ENCODE measurements at regions not wholly inside any gene's neighbourhood (a gene's known extent, or its start where the extent isn't known, plus 50 kb on each side); places are given as distances from the start of the nearest gene placed in this dataset.

DNA sequence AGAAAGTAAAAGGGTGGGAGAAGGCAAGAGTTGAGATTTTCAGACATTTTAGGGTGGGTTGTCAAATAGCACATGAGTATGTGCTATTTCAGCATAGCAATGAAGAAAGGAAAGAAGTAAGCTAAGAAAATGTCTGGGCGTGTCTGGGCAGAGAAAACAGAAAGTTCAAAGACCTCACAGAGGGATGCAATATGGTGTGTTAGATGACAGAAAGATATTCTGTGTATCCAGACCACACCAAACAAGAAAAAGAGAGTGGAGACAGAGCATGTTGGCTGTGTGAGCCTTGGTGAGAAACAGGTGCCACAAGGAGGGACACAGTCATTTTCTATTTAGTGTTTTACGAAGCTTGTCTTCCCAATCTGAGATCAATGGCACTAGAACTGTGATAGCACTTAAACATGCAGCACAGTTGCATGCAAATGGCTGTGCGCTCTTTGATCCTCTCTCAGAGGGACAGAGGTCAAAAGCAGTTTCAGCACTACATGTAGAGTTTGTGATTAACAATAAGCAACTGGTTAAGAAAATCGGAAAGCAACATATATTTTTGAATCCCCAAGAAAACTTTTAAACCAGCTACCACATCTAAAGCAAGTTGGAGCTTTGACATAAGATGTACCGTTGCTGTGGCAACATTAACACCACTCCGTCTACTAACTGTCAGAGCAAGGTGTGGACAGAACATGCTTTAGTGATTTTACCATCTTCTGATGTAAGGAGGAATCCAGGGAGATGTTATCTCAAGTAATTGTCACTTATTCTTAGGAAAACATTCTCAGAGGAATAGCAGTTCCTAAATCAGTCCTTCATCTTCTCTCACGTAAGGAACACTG, 515.5 kb upstream of the NOX3 start:
- DNase-seq, result no peak

DNA sequence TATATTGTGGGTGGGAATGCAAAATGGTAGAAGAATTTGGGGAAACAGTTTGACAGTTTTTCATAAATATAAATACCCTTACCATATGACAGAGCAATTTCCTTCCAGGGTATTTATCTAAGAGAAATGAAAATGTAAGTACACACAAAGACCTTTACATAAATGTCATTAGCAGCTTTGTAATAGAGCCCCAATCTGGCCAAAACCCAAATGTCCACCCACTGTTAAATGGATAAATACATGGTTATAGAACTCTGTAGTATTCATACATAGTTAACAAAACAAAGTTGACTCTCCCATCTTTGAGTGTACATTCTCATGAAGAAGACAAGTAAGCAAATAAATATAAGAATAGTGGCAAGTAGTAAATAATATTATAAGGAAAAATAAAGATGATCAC, 514.8 kb upstream of the NOX3 start:
- DNase-seq, result no peak

DNA sequence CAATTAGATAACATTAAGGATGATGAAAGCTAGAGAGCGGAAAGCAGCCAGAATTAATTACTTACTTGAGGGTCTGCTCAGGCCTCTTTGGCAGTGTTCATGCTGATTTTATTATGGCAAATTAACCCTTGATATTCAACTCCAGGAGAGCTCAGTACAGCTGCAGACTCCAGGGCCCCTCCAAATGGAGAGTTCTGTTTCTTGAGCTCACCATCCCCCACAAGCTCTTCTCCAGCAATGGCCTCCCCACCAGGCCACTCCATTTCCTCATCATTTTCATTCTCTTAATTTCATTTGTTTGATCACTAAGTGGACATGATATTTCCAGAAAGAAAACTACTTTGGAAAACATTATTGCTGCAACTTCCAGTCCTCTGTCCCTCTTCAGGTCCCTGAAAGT, 513.3 kb upstream of the NOX3 start:
- DNase-seq, result no peak

DNA sequence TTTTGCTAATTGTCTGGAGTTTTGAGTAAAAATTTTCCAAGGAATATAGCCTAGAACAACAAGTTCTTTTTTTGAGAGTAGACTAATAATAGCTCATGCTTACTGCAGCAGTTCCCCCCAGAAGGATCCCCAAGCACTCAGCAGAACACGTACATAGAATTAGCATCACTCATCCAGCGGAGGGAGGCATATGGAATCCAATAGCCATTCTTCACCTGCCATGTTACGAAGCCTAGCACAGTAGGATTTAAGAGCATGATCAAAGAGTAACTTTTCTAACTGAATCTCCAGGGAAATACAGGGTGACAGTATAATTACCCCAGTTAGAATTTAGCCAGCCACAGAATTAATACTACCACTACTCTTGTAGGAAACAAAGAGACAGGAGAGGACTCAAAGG, 511.7 kb upstream of the NOX3 start:
- DNase-seq, result no peak

DNA sequence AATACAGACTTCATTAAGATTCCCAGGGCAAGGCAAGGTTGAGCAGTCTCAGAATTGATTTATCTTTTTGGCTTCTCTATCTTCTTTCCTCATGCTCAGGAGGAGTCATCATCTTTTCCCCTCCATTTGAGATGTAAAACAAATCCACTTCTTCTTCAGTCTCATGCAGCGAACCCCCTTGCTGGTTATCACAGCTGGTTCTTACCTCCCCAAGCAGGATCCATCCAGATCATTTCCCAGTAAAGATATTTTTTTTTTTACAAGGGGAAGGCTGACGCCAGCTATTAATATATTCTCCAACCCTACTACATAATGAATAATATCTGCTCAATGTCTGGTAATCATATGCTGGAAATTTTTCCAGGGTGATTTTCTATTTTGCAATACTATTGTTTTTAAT, 508.9 kb upstream of the NOX3 start:
- DNase-seq, result no peak

DNA sequence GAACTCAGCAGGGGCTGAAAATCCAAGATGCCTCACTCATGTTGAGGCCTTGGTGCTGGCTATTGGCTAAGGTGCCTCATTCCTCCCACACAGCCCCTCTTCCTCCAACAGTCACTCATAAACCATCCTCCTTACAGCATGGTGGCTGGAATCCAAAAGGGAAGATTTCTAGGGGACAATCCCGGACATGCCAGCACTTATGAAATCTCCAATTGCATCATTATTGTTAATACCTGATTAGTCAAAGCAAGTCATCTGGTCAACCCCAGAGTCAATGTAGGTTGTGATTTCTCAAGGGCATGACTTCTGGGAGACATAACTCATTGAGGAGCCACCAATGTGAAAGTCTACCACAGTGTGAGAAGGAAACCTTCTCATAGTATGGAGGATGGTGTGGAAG, 506.6 kb upstream of the NOX3 start:
- DNase-seq, result no peak

DNA sequence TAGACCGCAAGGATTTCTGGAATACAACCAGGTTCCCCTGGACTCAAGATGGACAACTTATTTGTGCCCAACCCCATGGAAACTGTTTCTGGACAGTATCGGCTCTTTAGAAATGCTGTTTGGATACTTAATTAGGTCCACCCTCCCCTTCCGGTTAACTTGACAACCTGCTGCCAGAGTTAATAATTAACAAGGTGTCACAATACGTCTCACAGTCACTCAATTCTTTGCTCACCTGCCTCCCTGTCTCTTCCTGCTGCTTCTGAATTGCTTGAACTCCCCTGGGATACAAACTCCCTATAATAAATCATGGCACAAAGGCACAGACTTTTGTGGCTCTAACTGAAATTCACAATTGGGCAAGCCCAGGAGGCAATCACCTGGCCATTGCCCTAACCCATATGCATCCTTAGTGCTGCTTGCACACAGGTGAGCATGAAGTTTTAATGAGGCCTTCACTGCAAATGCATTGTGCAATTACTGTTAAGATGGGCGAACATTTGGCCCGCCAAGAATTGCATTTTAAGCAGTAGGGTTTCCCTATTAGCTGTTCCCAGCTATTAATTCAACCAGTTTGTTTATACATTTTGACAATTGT, 504.4 kb upstream of the NOX3 start:
- no peak for DNase-seq

DNA sequence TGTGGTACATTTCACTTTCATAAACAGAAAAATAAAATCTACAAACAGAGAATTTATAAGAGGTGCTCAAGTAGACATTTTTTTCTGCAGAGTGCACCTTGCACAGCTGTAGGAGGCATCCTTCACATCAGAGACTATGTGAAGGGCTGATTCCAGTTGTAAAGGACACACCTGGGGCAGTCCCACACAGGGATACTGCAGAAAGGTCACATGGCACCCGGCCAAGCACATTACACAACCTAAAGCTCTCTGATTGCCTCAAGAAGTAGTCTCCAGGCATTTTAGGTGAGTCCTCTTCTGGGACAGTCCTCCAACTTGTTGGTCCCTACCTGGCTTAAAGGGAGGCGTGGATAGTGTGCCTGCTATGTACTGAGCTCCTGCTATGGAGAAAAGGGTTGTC, 502.9 kb upstream of the NOX3 start:
- no peak for DNase-seq

DNA sequence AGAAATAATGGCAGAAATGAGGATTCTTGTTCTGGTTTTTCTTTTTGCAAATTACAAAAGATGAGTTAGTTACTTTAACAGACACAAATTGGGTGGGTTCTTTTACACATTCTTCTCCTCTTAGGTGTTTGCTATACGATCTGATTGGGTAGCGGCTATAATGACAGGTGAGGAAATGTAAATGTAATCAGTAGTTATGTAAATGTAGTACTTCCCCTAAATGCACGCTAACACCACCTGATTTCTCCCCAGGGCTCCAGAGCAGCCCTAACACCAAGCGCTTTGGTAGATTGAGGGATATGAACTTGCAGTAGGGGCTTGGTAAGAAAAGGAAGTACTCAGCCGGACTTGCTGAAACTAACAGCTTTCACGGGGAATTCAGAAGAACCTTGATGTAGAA, 499.4 kb upstream of the NOX3 start:
- DNase-seq, result no peak

DNA sequence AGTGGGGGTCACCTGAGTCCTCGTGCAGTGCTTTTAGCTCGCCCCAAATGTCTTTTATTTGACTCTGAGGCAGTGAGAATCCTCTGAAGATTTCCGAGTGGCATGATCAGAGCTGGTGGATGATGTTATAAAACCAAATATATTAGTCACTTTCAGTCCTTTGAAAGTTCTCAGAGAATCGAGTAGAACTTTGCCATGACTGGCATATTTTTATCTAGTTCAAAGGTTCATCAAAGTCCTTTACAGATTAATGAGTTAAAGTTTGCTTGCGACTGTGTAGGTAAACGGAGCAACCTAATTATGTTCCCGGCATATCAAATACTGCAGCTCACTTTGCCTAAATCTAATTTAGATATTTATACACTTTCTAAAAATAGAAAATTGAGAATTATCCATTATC, 498.5 kb upstream of the NOX3 start:
- DNase-seq, result no peak

DNA sequence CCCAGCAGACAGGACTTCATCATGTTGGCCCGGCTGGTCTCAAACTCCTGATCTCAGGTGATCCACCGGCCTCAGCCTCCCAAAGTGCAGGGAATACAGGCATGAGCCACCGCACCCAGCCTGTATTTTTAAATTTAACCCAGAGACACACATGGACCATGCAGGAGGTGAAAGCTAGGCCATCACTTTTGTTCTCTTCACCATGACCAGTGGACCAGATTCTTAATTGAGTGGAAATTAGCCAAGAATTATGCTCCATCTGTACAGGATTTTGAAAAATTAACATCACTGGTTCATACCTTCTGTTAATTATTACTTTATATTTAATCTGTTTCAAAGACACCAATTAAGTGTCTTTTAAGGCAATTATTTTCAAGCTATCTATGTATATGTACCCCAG, 493.6 kb upstream of the NOX3 start:
- DNase-seq, result no peak

DNA sequence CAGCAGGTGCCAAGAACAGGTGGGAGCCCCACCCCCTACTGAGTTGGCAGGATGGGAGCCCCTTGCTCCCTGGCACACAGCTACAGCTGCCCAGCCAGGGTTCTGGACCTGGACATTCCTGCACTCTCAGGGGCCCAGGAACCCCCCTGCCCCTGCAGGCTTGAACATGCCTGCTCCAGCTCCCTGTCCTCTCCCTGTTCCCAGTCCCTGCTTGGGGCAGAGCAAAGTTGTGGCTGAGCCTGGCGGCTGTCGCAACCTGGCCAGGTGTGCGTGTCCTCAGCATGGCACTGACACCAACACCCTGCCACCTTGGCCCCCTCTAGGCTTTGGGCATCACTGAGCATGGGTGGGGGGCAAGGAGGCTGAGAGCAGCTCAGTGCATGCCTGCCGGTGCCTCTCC, 491.2 kb upstream of the NOX3 start:
- no peak for DNase-seq

DNA sequence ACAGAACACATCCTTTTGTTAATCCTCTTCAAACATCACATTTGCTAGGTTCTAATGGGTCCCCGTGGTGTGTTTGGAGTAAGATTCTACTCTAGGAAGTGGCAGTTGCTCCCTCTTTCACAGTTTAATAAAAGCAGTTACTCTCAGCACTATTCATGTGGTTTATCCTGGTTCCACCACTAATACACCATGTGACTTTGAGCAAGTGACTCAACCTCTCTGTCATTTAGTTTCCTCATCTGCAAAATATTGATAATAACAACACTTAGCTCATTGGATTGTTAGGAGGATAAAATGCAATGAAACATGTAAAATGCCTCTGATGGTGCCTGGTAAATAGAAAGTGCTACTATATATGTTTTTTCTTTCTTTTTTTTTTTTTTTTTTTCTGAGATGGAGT, 488.0 kb upstream of the NOX3 start:
- DNase-seq, result no peak

DNA sequence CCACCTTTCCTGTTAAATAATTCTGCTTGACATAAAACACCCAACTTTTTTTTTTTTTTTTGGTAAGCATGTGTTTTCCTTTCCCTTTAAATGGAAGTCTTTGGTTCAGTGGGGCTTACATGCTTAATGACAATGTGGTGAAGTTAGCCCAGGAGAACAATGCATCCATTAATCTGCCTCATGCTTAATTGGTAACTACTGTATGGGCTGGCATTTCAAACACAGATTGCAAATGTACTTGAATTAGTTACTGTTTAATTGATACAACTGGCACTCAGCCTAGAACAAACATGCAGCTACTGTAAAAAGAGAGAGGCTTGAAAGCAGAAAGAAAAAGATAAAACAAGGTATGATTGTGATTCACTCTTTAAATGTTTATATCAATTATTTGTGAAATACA, 483.6 kb upstream of the NOX3 start:
- no peak for DNase-seq

DNA sequence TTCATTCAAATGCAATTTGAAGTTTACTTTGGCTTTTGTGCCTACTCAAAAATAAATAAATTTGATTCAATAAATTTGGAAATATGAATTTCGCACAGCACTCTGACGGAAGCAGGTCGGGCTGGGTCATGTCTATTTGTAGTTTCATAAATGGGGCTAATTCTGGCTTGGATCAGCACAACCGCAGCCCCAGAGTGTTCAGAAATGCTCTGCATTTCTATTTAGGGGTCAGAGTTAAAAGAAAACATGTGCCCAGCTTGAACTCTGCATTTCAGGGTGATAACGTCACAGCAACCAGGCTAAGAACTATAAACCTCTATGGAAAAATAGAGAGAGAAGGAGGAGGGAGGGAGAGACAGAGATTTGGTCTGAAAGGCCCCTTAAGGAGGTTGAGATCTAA, 480.9 kb upstream of the NOX3 start:
- DNase-seq, result no peak

DNA sequence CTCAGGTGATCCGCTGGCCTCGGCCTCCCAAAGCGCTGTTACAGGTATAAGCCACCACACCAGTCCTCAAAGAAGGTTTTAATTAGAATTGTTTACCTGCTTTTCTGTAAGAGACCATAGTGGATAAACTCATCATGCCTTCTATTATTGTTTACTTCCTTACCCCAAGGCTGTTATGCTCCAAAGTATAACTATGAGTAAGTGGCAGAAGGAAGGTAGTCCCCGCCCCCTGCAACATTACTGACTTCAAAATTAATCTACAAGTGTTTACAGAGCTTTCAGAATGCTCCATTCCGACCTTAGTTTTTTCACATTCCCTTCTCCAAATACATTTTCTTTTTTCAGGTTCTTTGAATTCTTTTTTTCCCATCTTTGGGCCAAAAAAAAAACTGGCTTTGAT, 480.5 kb upstream of the NOX3 start:
- DNase-seq, result no peak

DNA sequence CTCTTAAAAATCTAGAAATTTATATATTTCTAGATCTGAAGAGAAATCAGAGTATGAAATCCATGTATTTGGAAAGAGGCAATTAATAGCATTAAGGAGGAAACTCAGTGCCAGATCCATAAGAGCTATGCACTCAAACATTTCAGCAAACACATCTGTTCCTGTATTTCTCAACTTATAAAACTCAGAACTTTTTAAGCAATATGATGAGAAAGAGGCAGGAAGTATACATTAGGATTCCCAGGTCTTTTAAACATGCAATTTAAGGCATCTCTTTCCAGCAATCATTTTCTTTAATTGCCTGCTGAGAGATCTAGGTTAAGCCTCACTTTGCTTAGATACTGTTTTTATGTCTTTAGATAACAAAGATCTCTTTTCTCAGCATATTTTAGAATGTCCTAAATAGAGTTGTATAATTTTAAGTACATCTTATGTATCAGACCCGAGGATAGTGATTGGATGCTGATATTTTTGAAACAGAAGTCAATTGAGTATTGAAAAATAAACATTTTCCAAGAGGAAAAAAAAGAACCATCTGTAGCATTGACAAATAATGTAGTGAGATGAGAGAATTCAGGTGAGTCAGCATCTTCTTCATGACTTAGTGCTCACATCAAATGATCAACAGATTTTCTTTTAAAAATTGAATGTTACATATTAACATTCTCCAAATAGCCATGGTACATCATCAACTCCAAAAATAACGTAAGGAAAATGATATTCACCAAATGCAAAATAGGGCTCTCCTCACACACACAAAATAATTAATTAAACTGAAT, 461.4 kb upstream of the NOX3 start:
- no peak for DNase-seq

DNA sequence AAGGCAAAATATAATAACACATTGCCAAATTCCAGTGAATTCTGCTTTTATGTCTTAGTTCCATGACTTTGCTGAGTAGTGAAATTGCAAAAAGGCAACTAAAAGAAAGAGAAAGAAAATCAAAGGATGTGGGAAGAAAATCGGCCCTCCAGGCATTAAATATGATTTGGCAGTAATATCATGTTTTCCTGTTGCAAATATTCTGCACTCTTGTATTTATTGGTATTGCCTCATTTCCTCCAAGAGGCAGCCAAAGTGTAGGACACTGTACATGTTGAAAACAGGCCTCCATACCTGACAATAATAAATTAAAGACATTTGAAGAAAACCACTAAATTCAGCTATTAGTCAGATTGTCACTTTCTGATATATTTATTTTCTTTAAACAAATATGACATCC, 460.0 kb upstream of the NOX3 start:
- no peak for DNase-seq

DNA sequence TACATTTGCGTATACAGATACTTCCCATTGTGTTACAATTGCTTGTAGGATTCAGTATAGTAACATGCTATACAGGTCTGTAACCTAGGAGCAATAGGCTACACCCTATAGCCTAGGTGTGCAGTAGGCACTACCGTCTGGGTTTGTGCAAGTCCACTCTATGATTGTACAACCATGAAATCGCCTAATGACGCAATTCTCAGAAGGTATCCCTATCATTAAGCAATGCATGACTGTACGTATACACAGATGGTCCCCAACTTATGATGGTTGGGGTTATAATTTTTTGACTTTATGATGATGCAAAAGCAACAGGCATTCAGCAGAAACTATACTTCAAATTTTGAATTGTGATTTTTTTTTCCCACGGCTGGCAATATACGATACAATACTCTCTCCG, 458.2 kb upstream of the NOX3 start:
- DNase-seq, result no peak

DNA sequence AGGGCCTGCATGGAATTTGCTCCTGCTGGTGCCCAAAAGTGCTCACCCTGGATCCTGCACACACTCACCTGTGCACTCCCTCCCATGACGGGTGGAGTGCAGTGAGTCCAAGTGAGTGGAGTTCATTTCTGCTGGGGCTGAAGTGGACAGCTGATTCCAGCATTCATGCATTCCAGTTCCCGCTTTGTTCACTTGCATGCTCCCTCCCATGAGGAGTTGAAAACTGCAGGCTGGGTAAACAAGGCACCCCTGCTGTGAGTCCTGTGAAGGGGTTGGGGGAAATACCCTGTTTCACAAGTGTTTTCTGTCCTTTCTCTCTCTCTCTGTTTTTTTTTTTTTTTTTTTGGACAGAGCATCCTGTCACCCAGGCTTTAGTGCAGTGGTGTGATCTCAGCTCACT, 454.1 kb upstream of the NOX3 start:
- no peak for DNase-seq

DNA sequence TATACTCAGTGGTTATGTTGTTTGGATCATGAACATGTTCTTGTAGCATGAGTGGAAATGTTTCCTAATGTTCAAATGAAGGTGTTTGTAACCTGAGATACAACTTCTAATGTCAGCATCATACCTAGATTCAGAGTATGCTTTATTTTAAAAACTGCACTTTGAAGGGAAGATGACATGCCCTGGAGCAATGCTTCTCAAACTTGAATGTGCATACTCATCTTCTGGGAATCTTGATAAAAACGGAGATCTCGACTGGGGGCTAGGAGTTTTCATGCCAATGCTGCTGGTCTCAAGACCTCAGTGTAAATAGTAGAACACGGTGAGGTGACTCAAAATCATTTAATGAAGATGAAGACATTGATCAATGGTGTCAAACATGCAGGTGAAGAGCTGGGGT, 440.0 kb upstream of the NOX3 start:
- DNase-seq, result no peak

DNA sequence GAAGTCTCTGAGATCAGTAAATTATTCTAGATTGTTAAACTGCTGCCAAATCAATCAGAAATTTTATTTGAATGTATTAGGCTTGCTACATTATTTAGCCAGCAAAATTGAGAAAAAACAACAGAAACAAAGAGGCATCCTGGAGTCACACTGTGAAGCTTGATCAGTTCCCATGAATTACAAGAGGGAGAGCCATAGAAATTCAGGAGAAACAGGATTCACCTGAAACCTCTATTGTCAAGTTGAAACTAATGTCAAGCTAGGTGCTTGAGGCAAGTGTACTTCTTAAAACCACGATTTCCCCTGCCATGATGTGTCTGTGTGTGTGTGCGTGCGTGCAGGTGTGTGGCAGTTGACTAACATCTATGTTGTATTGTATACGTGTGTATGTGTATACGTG, 439.1 kb upstream of the NOX3 start:
- DNase-seq, result no peak

DNA sequence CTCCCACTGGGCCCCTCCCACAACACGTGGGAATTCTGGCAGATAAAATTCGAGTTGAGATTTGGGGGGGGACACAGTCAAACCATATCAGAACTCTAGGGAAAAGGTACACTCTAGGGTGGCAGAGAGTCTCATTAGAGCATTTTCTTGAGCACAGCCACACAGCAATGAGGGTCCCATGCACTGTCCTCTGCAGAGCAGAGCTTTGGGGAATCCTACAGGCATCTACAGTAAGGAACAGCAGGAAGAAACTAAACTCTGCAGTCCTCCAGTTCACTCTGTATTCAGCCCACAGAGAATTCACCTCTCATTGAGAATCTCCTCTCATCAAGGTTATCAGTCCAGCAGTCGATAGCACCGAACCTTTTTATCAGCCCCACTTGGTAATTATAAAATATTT, 438.6 kb upstream of the NOX3 start:
- no peak for DNase-seq

DNA sequence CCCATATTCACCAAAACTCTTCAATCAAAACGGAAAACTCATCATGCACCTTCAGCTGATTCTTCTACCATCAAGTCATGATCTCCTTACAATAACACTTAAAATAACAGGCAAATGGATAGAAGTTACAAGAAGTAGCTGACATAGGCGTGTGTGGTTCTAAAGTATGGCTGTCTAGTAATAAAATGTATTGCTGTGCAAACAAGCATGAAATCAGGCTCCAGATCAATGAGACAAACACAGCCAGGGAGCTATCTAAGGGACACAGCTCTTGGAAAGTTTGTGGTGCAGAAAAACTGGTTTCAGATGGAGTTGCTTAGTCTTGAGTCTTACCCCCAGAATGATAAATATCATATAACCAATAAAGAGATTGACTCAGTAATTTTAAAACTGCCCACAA, 434.8 kb upstream of the NOX3 start:
- no peak for DNase-seq
